ENCODE measurements at regions not wholly inside any gene's neighbourhood (a gene's known extent, or its start where the extent isn't known, plus 50 kb on each side); places are given as distances from the start of the nearest gene placed in this dataset.

DNA sequence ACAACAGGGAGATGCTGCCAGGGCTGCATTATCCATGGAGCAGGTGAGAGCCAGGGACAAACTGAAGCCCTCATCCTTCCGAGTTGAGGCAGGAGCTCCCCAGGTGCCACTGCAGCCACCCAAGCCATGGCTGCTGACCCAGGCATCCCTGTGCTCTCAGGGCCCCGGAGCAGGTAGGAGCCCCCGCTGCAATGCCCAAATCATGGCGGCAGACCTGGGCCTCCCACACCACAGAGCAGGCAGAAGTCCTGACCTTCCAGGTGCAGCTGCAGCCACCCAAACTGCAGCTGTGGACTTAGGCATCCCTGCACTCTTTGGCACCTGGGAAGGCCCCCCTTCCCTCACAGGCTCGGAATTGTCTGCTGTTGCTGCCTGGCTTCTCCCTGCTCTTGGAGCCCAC lies 443.6 kb downstream of the ARAP2 start:
- TF ChIP-seq GATA2 (IDR thresholded peaks at IDR 0.05; ENCODE audit: low read depth, low read length): no peak
- TF ChIP-seq GATA3 (IDR thresholded peaks at IDR 0.05; ENCODE audit: low read depth, low read length): no peak

Measured in SH-SY5Y (cell line).